Neural progenitor cell (in vitro differentiated cells): ENCODE measurements at regions not wholly inside any gene's neighbourhood (a gene's known extent, or its start where the extent isn't known, plus 50 kb on each side); places are given as distances from the start of the nearest gene placed in this dataset.

Experiments
- EZH2 ChIP-seq: fragments of 200-600 bp; sonication (generic); IDR thresholded peaks from 2 replicates; pipeline ENCODE4 v1.6.1; 2017; ENCODE audit warnings: antibody characterized with exemption, mild to moderate bottlenecking, moderate library complexity
- EZH2phosphoT487 ChIP-seq: fragments of 200-600 bp; sonication (generic); IDR thresholded peaks from 2 replicates; pipeline ENCODE4 v1.6.1; 2017; ENCODE audit warnings: antibody characterized with exemption
- TF ChIP-seq, protein P1 (sequence below): fragments of 200-600 bp; sonication (generic); IDR thresholded peaks from 2 replicates; pipeline ENCODE4 v1.5.1; 2017; ENCODE audit warnings: antibody characterized with exemption, mild to moderate bottlenecking

DNA sequence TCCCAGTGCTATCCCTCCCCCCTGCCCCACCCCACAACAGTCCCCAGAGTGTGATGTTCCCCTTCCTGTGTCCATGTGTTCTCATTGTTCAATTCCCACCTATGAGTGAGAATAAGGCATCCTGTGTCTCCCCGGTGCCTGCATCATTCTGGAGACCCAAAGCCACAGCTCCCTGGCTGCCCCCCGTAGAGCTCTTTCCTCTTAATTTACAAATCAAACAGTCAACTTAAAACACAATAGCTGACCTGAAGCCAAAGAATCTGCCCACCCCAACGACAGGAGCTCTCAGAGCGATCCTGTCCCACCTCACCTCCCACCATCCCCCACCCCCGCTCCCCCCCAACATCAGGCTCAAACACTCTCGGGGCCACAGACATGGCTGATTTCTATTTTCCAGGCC is 558.3 kb downstream of the BRD1 start:
- no peak for TF ChIP-seq EZH2
- TF ChIP-seq, protein P1, sequence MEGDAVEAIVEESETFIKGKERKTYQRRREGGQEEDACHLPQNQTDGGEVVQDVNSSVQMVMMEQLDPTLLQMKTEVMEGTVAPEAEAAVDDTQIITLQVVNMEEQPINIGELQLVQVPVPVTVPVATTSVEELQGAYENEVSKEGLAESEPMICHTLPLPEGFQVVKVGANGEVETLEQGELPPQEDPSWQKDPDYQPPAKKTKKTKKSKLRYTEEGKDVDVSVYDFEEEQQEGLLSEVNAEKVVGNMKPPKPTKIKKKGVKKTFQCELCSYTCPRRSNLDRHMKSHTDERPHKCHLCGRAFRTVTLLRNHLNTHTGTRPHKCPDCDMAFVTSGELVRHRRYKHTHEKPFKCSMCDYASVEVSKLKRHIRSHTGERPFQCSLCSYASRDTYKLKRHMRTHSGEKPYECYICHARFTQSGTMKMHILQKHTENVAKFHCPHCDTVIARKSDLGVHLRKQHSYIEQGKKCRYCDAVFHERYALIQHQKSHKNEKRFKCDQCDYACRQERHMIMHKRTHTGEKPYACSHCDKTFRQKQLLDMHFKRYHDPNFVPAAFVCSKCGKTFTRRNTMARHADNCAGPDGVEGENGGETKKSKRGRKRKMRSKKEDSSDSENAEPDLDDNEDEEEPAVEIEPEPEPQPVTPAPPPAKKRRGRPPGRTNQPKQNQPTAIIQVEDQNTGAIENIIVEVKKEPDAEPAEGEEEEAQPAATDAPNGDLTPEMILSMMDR = no peak
- no peak for TF ChIP-seq EZH2phosphoT487
